Hepatocyte (in vitro differentiated cells): ENCODE measurements at regions not wholly inside any gene's neighbourhood (a gene's known extent, or its start where the extent isn't known, plus 50 kb on each side); places are given as distances from the start of the nearest gene placed in this dataset.

Experiments
- DNase-seq: peaks from one replicate; pipeline ENCODE4 v3.0.0-alpha.2; 2016; ENCODE audit warnings: low spot score
- H2AFZ ChIP-seq: fragments of 200-600 bp; sonication (generic); 2 replicates; pipeline ENCODE4 v1.6.0; 2016; ENCODE audit warnings: antibody characterized with exemption, mild to moderate bottlenecking
- H3K27ac ChIP-seq: fragments of 200-600 bp; sonication (generic); 2 replicates; pipeline ENCODE4 v1.5.1; 2016; ENCODE audit warnings: mild to moderate bottlenecking
- H3K27me3 ChIP-seq: fragments of 200-600 bp; sonication (generic); 2 replicates; pipeline ENCODE4 v1.6.1; 2016
- H3K36me3 ChIP-seq: fragments of 200-600 bp; sonication (generic); replicated peaks from 2 replicates; pipeline ENCODE4 v1.5.1; 2016; ENCODE audit warnings: low read depth; ENCODE audit not compliant: insufficient read depth
- H3K4me1 ChIP-seq: fragments of 200-600 bp; sonication (generic); 2 replicates; pipeline ENCODE4 v1.5.1; 2016; ENCODE audit warnings: mild to moderate bottlenecking, moderate library complexity; ENCODE audit not compliant: insufficient read depth
- H3K4me2 ChIP-seq: fragments of 200-600 bp; sonication (generic); 2 replicates; pipeline ENCODE4 v1.6.0; 2016
- H3K4me3 ChIP-seq: fragments of 200-600 bp; sonication (generic); 2 replicates; pipeline ENCODE4 v1.5.1; 2016; ENCODE audit warnings: mild to moderate bottlenecking
- H3K79me2 ChIP-seq: fragments of 200-600 bp; sonication (generic); 2 replicates; pipeline ENCODE4 v1.6.0; 2017; ENCODE audit warnings: mild to moderate bottlenecking
- H3K9me2 ChIP-seq: fragments of 200-600 bp; sonication (generic); replicated peaks from 2 replicates; pipeline ENCODE4 v1.6.0; 2017; ENCODE audit warnings: mild to moderate bottlenecking; ENCODE audit not compliant: insufficient read depth
- H3K9me3 ChIP-seq: fragments of 200-600 bp; sonication (generic); 2 replicates; pipeline ENCODE4 v1.5.1; 2016; ENCODE audit warnings: low read depth, mild to moderate bottlenecking
- H4K20me1 ChIP-seq: fragments of 200-600 bp; sonication (generic); 2 replicates; pipeline ENCODE4 v1.6.0; 2016; ENCODE audit warnings: mild to moderate bottlenecking; ENCODE audit not compliant: insufficient read depth, poor library complexity, severe bottlenecking
- EZH2 ChIP-seq: fragments of 200-600 bp; sonication (generic); IDR thresholded peaks from 2 replicates; pipeline ENCODE4 v1.6.1; 2016; ENCODE audit warnings: antibody characterized with exemption, mild to moderate bottlenecking, borderline replicate concordance
- EZH2phosphoT487 ChIP-seq: fragments of 200-600 bp; sonication (generic); IDR thresholded peaks from one replicate; pipeline ENCODE4 v1.6.1; 2018; ENCODE audit warnings: antibody characterized with exemption, mild to moderate bottlenecking, low read depth, moderate library complexity; ENCODE audit not compliant: unreplicated experiment, severe bottlenecking
- WGBS: methylation state at CpG from one replicate; pipeline ENCODE4 v1.1.6; 2016; ENCODE audit warnings: low lambda C conversion rate; ENCODE audit errors: missing lambda C conversion rate; 5-methylcytosine and 5-hydroxymethylcytosine counted together
- TF ChIP-seq, protein P1 (sequence below): fragments of 200-600 bp; sonication (generic); IDR thresholded peaks from 2 replicates; pipeline ENCODE4 v1.5.1; 2016; ENCODE audit warnings: antibody characterized with exemption, mild to moderate bottlenecking; ENCODE audit not compliant: poor library complexity

DNA sequence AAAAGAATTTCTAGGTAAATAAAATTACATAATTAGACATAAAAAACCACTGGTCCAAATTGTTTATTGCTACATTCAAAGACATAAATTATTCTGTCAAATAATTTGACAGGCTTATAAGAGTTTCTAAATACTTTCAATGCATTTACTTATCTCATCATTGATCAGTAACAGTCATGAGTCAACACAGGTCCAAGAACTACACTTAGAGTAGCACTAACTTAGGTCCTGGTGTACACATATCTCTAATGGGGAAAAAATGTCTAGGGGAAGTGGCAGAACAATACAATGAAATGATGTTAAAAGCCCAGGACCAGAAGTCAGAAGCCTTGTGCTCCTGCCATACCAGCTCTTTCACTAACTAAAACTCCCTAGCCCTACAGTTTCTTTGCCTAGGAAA is 96.5 kb upstream of the SLCO6A1 start:
- no peak for DNase-seq
- H3K27me3 ChIP-seq, result no peaks in the 10 kb centered on the region
- no peaks in the 10 kb centered on the region for H4K20me1 ChIP-seq
- H3K36me3 ChIP-seq, result no peaks in the 10 kb centered on the region
- no peaks in the 10 kb centered on the region for H3K79me2 ChIP-seq
- no peaks in the 10 kb centered on the region for H3K4me1 ChIP-seq
- TF ChIP-seq, protein P1, sequence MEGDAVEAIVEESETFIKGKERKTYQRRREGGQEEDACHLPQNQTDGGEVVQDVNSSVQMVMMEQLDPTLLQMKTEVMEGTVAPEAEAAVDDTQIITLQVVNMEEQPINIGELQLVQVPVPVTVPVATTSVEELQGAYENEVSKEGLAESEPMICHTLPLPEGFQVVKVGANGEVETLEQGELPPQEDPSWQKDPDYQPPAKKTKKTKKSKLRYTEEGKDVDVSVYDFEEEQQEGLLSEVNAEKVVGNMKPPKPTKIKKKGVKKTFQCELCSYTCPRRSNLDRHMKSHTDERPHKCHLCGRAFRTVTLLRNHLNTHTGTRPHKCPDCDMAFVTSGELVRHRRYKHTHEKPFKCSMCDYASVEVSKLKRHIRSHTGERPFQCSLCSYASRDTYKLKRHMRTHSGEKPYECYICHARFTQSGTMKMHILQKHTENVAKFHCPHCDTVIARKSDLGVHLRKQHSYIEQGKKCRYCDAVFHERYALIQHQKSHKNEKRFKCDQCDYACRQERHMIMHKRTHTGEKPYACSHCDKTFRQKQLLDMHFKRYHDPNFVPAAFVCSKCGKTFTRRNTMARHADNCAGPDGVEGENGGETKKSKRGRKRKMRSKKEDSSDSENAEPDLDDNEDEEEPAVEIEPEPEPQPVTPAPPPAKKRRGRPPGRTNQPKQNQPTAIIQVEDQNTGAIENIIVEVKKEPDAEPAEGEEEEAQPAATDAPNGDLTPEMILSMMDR, result no peak
- no peak for TF ChIP-seq EZH2
- TF ChIP-seq EZH2phosphoT487, result no peak
- H3K9me3 ChIP-seq, result no peaks in the 10 kb centered on the region
- no peak overlapping the region for H3K4me2 ChIP-seq
- H3K9me2 ChIP-seq, result no peaks in the 10 kb centered on the region
- no peak overlapping the region for H3K27ac ChIP-seq
- no peak overlapping the region for H3K4me3 ChIP-seq
- H2AFZ ChIP-seq, result no peak overlapping the region

DNA sequence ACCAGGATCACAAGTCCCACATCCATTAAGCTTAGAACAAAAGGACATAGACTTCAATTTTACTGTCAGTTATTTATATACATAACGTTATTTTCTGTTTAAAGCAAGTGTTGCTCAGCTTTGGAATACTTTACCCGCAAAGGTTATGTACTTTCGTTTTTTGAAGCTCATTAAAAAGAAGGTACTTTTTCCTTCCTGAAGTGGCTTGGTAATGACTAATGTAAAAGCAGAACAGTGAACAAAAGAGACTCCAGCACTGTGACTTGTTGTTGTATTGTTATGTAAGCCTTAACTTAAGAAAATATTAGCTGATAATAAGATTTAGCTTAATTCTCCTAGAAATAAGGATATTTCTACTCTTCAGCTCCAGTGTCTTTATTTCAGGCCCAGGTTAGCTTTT is 97.3 kb upstream of the SLCO6A1 start:
- no peak for TF ChIP-seq EZH2
- Histone ChIP-seq H3K79me2 (no peaks in the 10 kb centered on the region), H3K4me2 (no peak overlapping the region), H3K36me3 (no peaks in the 10 kb centered on the region), H3K4me1 (no peaks in the 10 kb centered on the region), H2AFZ (no peak overlapping the region), H3K27me3 (no peaks in the 10 kb centered on the region), H3K4me3 (no peak overlapping the region), H3K27ac (no peak overlapping the region), H3K9me3 (no peaks in the 10 kb centered on the region), H4K20me1 (no peaks in the 10 kb centered on the region), H3K9me2 (no peaks in the 10 kb centered on the region)
- 90% methylated on average over 3 of the region's 3 CpGs for WGBS
- DNase-seq, result no peak

DNA sequence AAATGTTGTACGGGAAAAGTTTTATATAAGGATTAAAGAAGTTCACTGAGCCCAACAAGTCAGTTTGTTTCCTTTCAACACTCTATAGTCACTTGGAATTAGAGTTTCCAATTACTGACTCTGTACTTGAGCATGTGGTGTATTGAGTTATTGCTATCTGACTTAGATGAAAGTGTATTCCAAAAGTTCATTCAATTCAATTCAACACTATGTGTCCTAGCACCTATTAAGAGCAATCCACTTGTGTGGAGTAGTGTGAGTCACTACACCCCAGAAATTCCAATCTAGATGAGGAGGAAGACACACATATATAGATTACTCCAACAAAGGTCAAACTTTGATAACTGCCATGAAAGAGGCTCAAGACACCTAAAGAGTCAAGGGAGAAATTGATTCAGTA is 98.2 kb upstream of the SLCO6A1 start:
- H3K4me2 ChIP-seq, result no peak overlapping the region
- no peaks in the 10 kb centered on the region for H3K27me3 ChIP-seq
- TF ChIP-seq EZH2 (no peak), EZH2phosphoT487 (no peak)
- TF ChIP-seq, protein P1, result no peak
- no peak for DNase-seq
- H4K20me1 ChIP-seq, result no peaks in the 10 kb centered on the region
- H3K36me3 ChIP-seq, result no peaks in the 10 kb centered on the region
- H3K4me3 ChIP-seq, result no peak overlapping the region
- no peaks in the 10 kb centered on the region for H3K9me3 ChIP-seq
- H3K4me1 ChIP-seq, result no peaks in the 10 kb centered on the region
- H3K79me2 ChIP-seq, result no peaks in the 10 kb centered on the region
- H2AFZ ChIP-seq, result no peak overlapping the region
- 94% methylated on average over 1 of the region's 1 CpG for WGBS
- H3K9me2 ChIP-seq, result no peaks in the 10 kb centered on the region
- no peak overlapping the region for H3K27ac ChIP-seq

DNA sequence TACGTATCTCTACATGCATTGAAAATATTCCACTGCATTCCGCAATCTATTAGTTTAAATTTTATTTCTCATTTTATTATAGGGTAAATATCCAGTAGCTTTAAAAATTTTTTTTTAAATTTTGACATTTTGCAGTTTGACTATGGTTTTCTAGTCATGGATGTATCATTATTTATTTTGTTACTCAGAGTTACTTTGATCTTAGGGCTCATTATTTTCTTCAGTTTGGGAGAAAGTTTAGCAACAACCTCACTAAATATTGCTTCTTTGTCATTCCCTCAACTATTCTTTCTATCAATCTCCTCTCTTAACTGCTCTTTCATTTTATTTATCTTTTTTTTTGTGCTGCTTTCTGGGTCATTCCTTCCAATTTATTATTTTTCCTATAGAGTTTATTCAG is 100.5 kb upstream of the SLCO6A1 start:
- Histone ChIP-seq H3K9me2 (no peaks in the 10 kb centered on the region), H3K4me1 (no peaks in the 10 kb centered on the region), H3K79me2 (no peaks in the 10 kb centered on the region), H3K36me3 (no peaks in the 10 kb centered on the region), H2AFZ (no peak overlapping the region), H3K4me2 (no peak overlapping the region), H3K27ac (no peak overlapping the region), H3K4me3 (no peak overlapping the region), H4K20me1 (no peaks in the 10 kb centered on the region), H3K27me3 (no peaks in the 10 kb centered on the region), H3K9me3 (no peaks in the 10 kb centered on the region)
- no peak for TF ChIP-seq EZH2phosphoT487
- TF ChIP-seq, protein P1, result no peak
- TF ChIP-seq EZH2, result no peak
- no peak for DNase-seq
- WGBS, result 99% methylated on average over 2 of the region's 2 CpGs
